Fibroblast of pulmonary artery (primary cell): ENCODE measurements at regions not wholly inside any gene's neighbourhood (a gene's known extent, or its start where the extent isn't known, plus 50 kb on each side); places are given as distances from the start of the nearest gene placed in this dataset.

Experiments
- DNase-seq: peaks from one replicate; pipeline ENCODE4 v3.0.0-alpha.2; 2010; ENCODE audit warnings: low read depth
- H3K4me3 ChIP-seq: replicated peaks from 2 replicates; pipeline ENCODE4 v1.5.1; 2011; ENCODE audit warnings: low read depth, mild to moderate bottlenecking, control low read depth, low read length, moderate library complexity
- CTCF ChIP-seq: IDR thresholded peaks from 2 replicates; pipeline ENCODE4 v1.5.1; 2011; ENCODE audit warnings: mild to moderate bottlenecking, control low read depth, low read length, inconsistent platforms; ENCODE audit errors: missing control alignments

- H3K4me3 ChIP-seq = no peak overlapping the region
- no peak for DNase-seq
- no peak for TF ChIP-seq CTCF
Measured at GRCh38 chr4:127174616-127175015, 458.1 kb upstream of the INTU start.

DNA sequence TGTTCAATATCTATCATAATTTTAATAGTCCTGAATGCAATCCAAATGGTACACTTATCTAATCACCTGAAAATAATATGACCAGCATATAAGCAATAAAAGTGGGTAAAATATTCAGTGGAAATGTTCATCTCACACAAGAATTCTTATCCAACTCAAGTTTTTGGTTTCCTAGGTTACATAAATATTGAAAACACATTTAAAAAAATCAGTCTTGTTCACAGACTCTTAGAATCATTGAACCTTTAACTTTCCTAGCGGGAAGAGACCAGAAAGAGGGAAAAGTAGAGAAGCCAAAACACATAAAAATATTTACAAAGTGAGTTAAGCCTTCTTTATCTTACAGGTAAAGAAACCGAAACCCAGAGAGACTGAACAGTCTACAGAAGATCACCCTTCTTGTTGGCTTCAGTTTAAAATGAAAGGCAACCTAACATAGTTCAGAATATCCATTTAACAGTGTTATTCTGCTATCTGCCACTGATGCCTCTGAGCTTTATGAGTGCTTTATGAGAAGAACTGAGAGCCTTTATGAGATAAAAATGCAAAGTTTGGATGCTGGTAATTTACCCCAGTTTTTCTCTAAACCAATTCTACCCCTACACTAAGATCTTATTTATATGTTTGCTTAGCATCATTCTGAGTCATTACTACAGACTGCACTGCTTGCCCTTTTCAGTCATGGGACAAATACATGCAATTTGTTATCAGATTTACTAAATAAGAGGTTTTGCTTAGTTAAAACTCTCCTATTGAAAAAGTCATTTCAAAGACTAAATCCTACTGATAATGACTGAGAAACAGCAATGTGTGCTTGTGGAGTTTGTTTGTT, 453.3 kb upstream of the INTU start:
- no peak overlapping the region for H3K4me3 ChIP-seq
- TF ChIP-seq CTCF = no peak
- no peak for DNase-seq

GRCh38 chr4:127181001-127181400, 451.8 kb upstream of the INTU start:
- H3K4me3 ChIP-seq = no peak overlapping the region
- TF ChIP-seq CTCF = no peak
- no peak for DNase-seq

- no peak overlapping the region for H3K4me3 ChIP-seq
- TF ChIP-seq CTCF = no peak
- no peak for DNase-seq
Measured at GRCh38 chr4:127182687-127183086, 450.1 kb upstream of the INTU start.

GRCh38 chr4:127188847-127189246, 443.9 kb upstream of the INTU start:
- peak; percentile 12 for DNase-seq

GRCh38 chr4:127194281-127194680, 438.5 kb upstream of the INTU start:
- no peak for DNase-seq
- H3K4me3 ChIP-seq = no peak overlapping the region
- no peak for TF ChIP-seq CTCF

More at GRCh38 chr4:127188847-127189246, 443.9 kb upstream of the INTU start:
- H3K4me3 ChIP-seq = no peak overlapping the region
- no peak for TF ChIP-seq CTCF
